HG03045 (cell line): ENCODE measurements at regions not wholly inside any gene's neighbourhood (a gene's known extent, or its start where the extent isn't known, plus 50 kb on each side); places are given as distances from the start of the nearest gene placed in this dataset.

ENCODE experiments used
- ATAC-seq: cut with Tn5 transposase; IDR thresholded peaks from one replicate; pipeline ENCODE4 v1.9.1; 2021; ENCODE audit warnings: mild to moderate bottlenecking, moderate library complexity; ENCODE audit not compliant: unreplicated experiment

DNA sequence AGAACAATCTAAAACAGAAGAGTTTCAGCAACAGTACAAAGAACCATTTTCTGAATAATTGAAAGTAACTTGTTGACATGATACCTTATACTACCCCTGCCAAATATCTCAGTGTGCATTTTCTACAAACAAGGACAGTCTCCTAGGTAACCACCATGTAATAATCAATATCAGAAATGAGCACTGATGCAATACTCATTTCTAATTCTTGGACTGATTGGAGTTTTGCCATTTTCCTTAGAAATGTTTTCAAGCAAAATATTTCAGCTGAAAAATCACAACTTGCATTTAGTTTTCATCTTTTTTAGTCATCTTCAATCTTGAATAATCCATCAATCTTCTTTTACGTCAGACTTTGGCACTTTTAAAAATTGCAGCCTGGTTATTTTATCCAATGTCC, 420.2 kb downstream of the CDC14C start:
- no peak for ATAC-seq

DNA sequence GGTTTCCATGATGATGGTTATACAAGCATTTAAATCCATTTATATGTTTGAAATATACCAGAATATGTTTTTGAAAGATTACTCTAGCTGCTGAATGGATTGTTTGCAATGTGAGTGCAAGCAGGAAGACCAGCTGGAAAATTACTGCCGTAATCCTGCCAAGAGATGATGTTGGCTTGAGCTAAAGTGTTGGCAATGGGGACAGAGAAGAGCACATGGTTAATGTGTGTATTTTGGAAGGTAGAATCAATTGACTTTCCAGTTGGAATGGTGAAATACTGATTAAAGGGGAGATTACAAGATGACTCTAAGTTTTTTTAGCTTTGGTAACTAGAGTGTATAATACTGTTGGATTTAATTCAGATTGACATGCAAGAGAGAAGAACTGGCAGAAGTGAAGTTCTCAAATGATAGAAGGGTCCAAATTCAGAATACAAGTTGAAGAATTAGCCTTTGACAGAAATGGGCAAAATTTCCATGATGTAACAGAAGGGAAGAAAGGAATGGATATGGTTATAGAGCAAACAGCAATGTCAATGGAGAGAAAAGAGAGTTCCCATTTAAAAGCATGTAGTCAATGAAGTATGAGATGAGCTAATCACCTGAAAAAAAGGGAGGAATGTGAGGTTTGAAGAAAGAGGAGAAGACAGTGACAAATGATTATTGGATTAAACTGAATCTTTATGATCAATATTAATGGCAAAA, 422.0 kb downstream of the CDC14C start:
- ATAC-seq: no peak

DNA sequence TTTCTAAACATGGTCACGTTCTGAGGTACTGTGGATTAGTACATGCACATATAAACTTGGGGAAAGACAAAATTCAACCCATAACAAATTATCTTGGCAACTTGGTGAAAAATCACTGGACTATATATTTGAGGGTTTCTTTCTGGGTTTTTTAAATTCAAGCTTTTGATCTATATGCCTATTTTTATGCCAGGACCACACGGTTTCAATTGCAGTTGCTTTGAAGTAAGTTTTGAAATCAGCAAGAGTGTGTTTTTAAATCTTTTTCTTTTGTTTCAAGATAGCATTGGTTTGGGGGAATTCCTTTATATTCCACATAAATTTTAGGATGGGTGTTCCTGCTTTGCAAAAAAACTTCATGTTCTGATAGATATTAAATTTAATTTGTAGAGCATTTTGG, 406.4 kb upstream of the VWC2 start:
- ATAC-seq: no peak

DNA sequence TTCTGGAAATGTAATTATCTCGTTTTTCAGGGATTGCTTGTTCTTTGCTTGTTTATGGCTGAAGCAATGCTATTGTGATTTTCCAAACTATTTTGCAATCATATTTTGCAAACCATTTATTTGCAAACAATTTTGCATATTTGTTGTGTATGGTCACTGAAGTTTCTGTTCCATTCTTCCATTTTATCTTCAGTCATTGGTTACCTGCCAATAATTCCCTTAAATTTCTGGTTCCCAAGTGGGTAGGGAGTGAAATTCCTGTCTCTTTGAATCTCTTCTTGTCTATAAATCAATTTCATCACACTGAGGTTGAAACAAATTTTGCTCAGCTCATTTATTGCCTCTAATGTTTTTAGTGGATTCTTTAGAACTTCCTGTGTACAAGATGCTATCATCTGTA, 401.7 kb upstream of the VWC2 start:
- no peak for ATAC-seq

DNA sequence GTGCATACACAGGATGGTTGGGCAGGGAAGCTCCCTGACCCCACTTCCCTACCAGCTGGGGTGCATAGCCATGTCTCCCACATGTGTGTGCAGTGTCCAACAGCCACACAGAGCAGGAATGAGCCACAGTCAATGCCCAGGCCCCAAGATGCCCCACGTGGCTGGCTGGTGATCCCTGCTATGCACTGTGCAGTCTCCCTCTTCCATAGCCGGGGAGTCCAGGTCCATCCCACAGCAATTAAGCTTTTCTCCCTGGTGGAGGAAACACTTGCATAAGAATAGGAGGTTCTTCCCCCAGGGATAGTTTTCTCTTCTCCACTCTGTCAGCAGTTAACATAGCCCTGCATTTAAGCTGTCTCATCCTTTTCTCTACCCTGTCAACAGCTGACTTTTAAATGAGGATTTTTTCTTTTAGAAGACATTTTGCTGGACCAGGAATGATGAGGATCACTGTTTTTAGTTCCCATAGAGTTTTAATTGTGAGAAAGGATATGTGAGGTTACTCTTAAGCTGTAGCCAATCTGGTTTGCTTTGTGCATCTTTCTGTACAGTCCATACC, 396.5 kb upstream of the VWC2 start:
- no peak for ATAC-seq

DNA sequence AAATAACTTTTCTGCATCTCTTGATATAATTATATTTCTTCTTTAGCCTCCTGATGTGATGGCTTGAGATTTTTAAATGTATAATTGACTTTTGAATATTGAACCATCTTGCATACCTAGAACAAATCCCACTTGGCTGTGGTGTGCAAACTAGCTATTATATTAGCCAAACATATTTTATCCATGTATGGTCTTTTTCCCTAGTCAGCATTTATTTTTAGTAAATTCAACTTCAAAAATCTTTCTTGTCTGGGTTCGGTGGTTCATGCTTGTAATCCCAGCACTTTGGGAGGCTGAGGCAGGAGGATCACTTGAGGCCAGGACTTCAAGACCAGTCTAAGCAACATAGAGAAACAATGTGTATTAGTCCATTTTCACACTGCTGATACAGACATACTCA, 386.6 kb upstream of the VWC2 start:
- ATAC-seq: no peak

DNA sequence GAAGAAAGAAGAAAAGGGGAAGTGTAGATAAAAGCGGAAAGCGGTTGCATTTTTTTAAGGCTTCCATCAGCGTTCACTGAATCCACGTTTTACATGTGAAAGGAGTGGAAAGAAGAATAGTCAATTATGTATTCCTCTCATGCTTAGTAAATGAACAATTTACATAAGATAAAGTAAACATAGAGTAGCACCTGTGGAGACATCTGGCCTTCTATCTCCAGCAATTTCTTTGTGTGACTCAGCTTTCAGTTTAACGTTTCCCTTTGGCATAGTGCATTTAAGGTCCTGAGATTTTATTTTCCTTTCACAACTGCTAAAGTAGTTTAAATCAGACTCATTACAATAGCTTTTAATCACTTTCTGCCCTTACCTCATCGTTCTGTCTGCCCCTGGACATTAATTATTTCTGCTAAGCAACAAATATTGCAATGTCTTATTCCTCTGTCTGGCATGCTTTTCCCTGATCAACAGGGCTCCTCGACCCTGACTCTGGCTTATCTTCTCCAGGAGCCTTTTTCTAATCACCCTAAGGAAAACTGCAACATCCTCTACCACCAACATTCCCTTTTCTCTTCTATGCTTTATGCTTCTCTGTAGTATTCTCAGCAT, 383.5 kb upstream of the VWC2 start:
- no peak for ATAC-seq

DNA sequence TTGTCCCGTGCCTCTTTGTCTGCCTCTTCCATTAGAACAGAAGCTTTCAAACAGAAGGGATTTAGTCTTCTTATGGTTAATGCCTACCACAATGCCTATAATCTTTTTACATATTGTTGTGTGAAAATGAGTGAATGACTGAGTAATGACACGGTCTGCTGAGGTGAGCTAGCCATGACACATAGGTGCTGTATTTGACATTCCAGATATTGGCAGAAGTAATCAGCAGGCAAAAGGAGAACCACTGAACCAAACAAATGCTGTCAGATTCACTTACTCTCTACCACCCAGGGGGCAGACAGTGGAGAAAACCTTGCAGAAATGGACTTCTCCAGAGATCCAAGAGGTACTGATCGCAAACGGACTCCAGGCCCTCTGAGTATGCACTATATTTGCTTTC, 377.2 kb upstream of the VWC2 start:
- ATAC-seq: no peak

DNA sequence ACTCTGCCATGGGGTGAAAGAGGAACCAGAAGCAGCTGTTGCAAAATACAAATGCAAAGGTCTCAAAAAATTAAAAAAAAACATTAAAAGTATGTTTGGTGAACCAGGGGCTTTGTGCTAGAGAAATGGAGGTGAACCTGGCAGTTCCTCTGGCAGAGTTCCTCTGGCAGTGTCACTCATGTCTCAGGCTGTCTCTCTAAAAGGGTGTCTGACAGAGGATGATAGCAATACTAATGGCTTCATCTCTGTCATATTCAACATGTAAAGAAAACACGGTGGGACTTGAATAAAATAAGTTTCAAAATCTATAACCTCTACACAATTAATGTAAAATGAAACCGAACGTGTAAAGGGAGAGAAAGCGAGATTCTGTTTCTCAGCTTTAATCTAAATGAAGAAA, 375.7 kb upstream of the VWC2 start:
- no peak for ATAC-seq

DNA sequence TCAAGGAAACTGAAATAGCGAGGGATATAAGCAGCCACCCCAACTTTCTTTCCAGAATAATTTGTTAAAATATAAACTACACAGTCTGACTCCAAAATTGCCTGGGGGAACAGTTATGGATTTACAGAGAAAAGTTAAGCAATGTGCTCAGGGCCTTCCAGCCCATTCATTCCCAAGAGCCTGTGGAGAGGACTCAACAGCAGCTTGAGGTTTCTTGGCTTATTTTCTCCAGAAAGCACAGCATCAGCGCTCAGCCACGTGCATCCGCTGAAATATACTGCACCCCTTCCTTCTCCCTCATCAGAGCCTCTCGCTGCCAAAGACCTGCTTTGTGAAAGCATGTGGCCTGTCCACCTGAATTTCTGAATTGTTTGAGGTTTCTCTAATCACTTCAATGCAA, 375.2 kb upstream of the VWC2 start:
- no peak for ATAC-seq

DNA sequence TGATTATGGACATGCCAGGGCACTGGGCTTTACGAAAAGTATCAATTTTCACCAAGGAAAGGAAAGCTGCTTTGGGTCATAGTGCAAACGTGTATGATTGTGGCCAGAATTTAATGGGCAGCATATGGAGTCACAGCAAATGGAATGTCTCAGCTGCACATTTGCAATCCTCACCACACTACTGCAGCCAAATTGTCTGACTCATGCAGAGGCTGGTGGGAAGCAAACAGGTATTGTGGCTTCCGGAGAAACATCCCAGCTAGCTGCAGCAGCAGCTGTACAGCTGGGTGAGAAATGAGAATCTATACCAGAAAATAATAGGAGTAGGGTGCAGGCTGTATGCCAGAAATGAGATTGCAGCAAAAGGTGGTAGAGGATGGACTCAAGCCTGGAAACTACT, 374.7 kb upstream of the VWC2 start:
- ATAC-seq: no peak

DNA sequence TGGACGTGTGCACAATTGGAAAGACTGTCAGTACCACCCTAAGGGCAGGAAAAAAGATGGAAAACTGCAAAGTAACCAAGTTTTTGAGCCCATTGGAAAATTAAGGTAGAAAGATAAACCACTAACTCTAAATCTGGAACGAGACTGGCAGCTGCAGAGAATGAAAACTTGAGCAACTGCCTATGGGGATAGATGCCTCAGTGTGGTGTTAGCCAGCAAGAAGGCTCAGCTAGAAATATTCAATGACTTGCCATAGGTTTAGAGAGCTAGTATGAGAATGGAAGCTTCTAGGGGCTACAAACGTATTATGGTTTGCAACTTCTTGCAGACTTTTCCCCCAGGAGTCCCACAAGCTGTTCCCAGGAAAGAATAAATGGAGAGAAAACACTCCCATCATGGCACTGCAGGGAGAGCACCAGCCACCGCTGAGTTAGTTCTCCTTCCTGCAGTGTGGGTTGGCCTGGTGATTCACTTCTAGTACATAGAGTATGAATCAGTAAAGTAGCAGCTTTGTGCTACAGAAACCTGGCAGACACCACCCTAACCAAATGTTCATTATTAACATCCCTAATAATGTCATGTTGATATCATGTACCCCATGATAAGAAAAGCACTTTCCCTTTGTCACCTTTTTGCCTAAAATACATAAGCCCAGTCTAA, 372.4 kb upstream of the VWC2 start:
- no peak for ATAC-seq

DNA sequence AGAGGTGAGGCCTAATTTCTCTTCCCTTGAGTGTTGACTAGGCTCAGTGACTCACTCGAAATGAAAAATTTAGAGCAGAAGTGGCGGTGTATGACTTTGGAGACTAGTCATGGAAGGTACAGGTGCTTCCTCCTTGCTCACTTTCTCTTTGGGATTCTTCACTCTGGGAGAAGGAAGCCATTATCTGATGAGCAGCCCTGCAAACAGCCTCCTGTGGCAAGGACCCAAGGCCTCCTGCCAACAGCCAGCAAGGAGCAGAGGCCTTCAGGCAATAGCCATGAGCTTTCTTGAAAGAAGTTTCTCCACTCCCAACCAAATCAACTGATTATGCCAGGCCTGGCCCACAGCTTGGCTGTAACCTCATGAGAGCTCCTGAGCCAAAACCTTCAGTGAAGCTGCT, 369.6 kb upstream of the VWC2 start:
- ATAC-seq: no peak

DNA sequence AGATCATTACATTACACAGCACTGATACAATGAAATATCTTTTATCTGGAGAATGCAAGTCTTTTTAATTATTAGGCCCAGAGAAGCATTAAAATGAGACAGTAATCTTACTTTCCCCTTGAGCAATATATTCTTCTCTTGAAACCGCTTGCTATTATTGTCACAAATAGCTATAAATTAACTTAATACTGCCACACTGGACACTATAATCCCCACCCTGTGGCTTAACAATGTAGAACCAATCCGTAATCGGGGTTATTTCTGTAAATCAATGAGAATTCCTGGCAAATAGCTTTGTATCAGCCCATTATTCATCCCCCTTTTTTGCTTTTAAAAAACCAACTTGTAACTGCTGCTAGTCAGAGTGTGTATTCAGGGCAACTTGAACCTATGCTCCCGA, 366.2 kb upstream of the VWC2 start:
- no peak for ATAC-seq

DNA sequence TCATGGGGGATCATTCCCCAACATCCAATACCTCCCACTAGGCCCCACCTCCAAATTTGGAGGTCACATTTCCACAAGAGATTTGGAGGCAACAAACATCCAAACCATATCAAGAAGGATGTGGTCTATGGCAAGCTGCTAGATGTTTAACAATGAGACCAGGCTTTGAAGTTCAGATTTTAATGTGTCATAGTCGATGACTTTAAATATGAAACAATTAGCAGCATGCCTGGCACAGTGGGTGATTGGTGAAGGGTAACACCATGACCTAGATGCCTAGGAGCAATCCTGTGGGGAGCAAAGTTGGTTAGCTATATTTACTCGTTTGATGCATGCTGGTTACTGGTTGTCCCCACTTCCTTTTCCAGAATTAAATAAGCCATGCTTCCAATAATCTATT, 356.4 kb upstream of the VWC2 start:
- no peak for ATAC-seq

DNA sequence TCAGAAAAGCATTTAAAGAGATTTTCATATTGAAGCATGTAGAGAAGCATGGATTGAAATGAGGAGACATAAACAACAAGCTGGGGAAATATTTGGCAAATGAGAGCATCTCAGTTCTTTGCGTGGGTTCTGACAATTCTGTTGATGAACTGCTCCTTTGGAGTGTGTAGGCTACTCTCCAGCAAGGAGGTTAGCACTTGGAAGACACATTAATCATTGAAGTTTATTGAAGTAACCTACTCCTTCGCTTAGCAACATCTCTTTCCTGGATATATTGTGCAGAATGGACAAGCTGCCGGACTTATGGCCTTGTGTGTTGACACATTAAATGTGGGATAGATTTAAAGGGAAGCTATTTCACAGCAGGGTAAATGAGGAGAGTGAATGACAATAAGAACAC, 354.5 kb upstream of the VWC2 start:
- no peak for ATAC-seq

DNA sequence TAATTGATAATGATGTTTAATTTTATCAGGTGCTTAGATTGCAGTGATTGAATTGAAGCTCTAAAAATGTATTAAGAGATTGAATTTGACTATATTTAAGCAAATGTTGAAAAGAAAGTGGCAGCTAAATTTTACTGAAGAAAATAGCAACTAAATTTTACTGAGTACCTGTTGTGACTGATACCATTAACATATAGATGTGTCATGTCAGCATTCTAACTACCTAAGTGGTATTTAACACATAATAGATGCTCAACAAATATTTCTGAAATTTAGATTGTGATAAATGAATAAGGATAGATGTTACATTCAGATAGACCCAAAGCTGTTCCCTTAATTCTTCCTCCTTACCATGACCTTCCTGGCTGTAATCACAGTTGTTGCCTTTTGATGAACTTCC, 350.9 kb upstream of the VWC2 start:
- no peak for ATAC-seq

DNA sequence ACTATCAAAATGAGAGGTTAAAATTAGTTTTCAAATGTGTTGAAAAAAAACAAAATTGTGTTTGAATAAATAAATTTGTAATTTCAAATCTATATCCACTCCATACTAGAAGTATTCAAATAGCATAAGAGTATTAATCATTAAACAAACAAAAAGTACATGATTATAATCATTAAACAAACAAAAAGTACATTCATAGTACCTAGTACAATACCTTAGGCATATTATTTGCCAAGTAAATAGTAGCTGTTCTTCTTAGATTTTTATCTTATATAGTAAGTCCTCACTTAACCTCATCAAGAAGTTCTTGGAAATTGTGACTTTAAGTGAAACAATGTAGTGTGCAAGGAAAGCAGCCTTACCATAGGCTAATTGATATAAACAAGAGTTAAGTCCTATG, 349.3 kb upstream of the VWC2 start:
- no peak for ATAC-seq

DNA sequence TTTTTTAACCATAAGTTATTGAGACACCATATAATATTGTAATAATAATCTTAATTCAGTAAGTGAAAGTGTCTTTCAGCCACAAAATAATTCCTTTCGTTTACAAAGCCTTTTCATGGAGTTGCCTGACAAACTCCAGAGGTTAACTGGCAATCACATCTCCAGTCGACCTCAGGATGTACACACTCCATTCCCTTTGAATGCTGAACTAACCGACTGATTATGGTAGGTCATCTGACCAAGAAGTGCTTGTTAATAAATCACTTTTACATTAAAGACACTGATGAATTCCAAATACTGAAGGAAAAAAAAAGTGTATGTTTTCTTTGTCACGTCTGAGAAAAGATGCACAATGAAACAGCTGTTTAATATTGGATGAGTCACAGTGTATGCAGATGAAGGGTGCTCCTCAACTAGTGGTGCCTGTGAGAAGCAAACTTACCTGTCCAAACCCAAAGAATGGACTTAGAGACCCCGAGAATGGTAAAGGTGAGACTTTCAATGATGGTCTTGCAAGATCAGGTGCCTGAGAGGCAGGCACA, 348.1 kb upstream of the VWC2 start:
- ATAC-seq: no peak

DNA sequence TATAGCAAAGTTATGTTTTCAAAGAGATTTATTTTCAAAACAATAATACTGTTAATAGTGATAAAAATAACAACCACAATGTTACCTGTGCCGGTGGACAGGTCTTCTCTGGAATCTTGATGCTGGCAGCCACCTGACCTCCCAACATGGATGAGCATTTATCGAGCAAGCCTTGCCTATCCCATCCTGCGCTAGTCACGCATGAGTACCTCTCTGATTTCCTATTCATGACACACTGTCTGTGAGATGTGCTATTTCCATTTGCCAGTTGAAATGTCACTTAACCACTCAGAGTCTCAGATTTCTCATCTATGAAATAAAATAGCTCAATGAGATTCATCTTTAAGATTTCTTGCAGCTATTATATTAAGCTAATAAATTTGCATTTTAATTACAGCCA, 341.2 kb upstream of the VWC2 start:
- ATAC-seq: no peak

DNA sequence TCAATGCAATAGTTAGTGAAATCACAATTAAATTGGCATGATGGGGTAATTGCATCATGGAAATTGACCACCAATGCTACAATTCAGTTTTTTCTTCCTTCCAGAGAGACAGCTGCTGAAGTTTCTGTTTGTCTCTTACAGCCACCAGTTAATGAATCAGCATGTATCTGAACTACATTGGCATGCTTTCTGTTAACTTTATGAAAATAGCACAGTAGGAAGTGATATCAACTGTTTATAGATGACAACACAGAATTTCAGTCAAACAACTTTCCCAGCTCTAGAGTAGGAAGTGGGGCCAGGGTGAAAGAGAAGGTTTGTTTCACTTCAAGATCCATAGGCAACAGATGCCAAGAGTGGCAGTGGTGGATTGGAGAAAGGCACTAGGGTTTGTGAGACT, 339.6 kb upstream of the VWC2 start:
- no peak for ATAC-seq

DNA sequence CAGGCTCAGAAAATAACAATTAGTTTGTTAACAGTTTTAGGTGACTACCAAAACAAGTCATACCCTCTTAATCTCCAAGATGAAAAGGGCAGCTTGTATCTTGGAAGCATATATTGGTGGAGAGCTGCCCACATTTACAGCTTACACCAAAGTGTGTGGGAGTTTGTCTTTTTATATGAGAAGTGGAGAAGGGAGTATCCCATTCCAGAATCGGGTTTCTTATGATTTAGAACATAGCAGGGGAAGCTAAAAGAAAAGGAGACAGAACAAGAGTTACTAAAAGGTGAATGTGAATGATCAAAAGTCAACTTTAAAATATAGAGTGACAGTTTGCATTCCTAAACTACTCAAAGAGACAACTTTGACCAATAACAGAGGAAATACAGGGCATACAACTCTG, 338.6 kb upstream of the VWC2 start:
- no peak for ATAC-seq
